ENCODE measurements at regions not wholly inside any gene's neighbourhood (a gene's known extent, or its start where the extent isn't known, plus 50 kb on each side); places are given as distances from the start of the nearest gene placed in this dataset.

- TF ChIP-seq EP300 (IDR thresholded peaks at IDR 0.05; ENCODE audit: borderline replicate concordance in 1 of 2, control insufficient read depth in 1 of 2, low read depth in 2 of 2, low read length in 2 of 2) (no peak), TCF12 (IDR thresholded peaks at IDR 0.05; ENCODE audit: low read depth, low read length) (no peak), CTCF (IDR thresholded peaks at IDR 0.05 in 2 of 3, conservative IDR thresholded peaks at IDR 0.05 in 1 of 3; ENCODE audit: control insufficient read depth in 2 of 3, extremely low read depth in 1 of 3, insufficient read depth in 1 of 3, low read depth in 3 of 3, low read length in 3 of 3) (no peak)
These were observed 1470.7 kb upstream of the PRMT6 start for GRCh38 chr1:105585791-105586190.

Measured in GM12878 (cell line).